ENCODE measurements at regions not wholly inside any gene's neighbourhood (a gene's known extent, or its start where the extent isn't known, plus 50 kb on each side); places are given as distances from the start of the nearest gene placed in this dataset.

- no peaks in the 10 kb centered on the region for H3K36me3 ChIP-seq
- WGBS, 5 donors = 32 to 45% (median 37%) methylated on average over 3 of the region's 3 CpGs
- intact Hi-C loops (cut with DNase I; ENCODE audit: low total_unique reads) = no loop called here
These were observed 669.8 kb upstream of the ANKRD30A start for GRCh38 chr10:36455526-36456133.

DNA sequence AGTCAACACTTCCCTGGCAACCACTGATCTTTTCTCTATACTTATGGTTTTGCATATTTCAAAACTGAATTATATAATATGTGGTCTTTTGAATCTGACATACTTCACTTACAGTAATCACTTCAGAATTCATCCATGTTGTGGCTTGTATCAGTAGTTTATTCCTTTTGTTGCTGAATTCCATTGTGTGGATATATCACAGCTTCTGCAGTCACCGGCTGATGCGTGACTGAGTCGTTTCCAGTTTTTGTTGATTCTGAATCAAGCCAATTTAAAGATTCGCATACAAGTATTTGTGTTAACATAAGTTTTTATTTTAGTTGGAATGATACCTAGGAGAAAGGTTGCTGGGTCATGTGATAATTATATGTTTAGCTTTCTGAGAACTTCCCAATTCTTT is 672.5 kb upstream of the ANKRD30A start:
- TF ChIP-seq POLR2AphosphoS5 (IDR thresholded peaks at IDR 0.05) (no peak), EP300 (IDR thresholded peaks at IDR 0.05) (no peak), POLR2A (IDR thresholded peaks at IDR 0.05) (no peak), CTCF (IDR thresholded peaks at IDR 0.05) (no peak)
- no peaks in the 10 kb centered on the region for H3K27me3 ChIP-seq
- 44 to 79% (median 70%) methylated on average over 4 of the region's 4 CpGs for WGBS, 5 donors
- H3K9me3 ChIP-seq = peaks cover 0 to 2% (median 0%) of the 10 kb centered on the region in 4 donors
- no peak overlapping the region for H3K4me3 ChIP-seq
- peaks cover 9 to 25% (median 14%) of the 10 kb centered on the region in 4 donors for H3K4me1 ChIP-seq
- DNase-seq = no peak
- no peaks in the 10 kb centered on the region for H3K36me3 ChIP-seq
- H3K27ac ChIP-seq = no peak overlapping the region
- intact Hi-C loops (cut with DNase I; ENCODE audit: low total_unique reads) = no loop called here

More at GRCh38 chr10:36455526-36456133, 669.8 kb upstream of the ANKRD30A start:
- H3K27ac ChIP-seq = no peak overlapping the region
- peaks cover 0 to 10% (median 4%) of the 10 kb centered on the region in 4 donors for H3K9me3 ChIP-seq
- TF ChIP-seq EP300 (IDR thresholded peaks at IDR 0.05) (no peak), POLR2AphosphoS5 (IDR thresholded peaks at IDR 0.05) (no peak), POLR2A (IDR thresholded peaks at IDR 0.05) (no peak), CTCF (IDR thresholded peaks at IDR 0.05) (no peak)
- no peak for DNase-seq
- peaks cover 0 to 5% (median under 1%) of the 10 kb centered on the region in 4 donors for H3K4me1 ChIP-seq
- no peaks in the 10 kb centered on the region for H3K27me3 ChIP-seq
- H3K4me3 ChIP-seq = no peak overlapping the region

DNA sequence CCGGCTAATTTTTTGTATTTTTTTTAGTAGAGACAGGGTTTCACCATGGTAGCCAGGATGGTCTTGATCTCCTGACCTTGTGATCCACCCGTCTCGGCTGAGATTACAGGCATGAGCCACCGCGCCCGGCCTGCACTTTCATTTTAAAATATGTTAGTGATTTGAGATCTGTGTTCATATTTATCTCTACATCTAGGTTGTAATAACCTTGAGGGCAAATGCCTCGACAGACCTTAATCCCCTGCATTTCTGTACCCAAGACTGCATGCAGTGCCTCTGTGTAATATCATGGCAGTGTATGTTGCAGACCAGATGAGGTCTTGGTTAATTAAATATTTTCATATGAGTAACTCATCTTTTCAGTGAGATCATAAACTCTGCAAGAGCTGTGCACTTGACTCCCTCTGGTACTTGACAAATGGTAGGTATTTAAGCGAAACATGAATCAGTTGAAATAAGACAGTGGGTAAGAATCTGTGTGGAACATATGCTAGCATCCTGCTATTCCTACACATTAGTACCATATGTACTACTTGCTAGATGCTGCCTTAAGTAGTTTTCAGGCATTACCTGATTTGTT is 673.9 kb upstream of the ANKRD30A start:
- H3K27ac ChIP-seq = no peak overlapping the region
- TF ChIP-seq CTCF (IDR thresholded peaks at IDR 0.05) (no peak), POLR2AphosphoS5 (IDR thresholded peaks at IDR 0.05) (no peak), EP300 (IDR thresholded peaks at IDR 0.05) (no peak), POLR2A (IDR thresholded peaks at IDR 0.05) (no peak)
- no peak for DNase-seq
- peaks cover 9 to 30% (median 14%) of the 10 kb centered on the region in 4 donors for H3K4me1 ChIP-seq
- intact Hi-C loops (cut with DNase I; ENCODE audit: low total_unique reads) = no loop called here
- no peak overlapping the region for H3K4me3 ChIP-seq
- H3K27me3 ChIP-seq = no peaks in the 10 kb centered on the region
- 85 to 97% (median 93%) methylated on average over 8 of the region's 8 CpGs for WGBS, 5 donors
- no peaks in the 10 kb centered on the region for H3K36me3 ChIP-seq
- H3K9me3 ChIP-seq = no peaks in the 10 kb centered on the region

- intact Hi-C loops (cut with DNase I; ENCODE audit: low total_unique reads) = no loop called here
- H3K27me3 ChIP-seq = no peaks in the 10 kb centered on the region
- H3K4me1 ChIP-seq = peaks cover 9 to 25% (median 14%) of the 10 kb centered on the region in 4 donors
- no peaks in the 10 kb centered on the region for H3K36me3 ChIP-seq
- DNase-seq = peak in 1 of 2 donors; percentile 56
- TF ChIP-seq POLR2A (IDR thresholded peaks at IDR 0.05) (no peak), POLR2AphosphoS5 (IDR thresholded peaks at IDR 0.05) (no peak), EP300 (IDR thresholded peaks at IDR 0.05) (no peak), CTCF (IDR thresholded peaks at IDR 0.05) (no peak)
- H3K4me3 ChIP-seq = peak overlapping the region in 1 of 4 donors; percentile 10
- H3K27ac ChIP-seq = peak overlapping the region in 1 of 5 donors; percentile 44
- no peaks in the 10 kb centered on the region for H3K9me3 ChIP-seq
- 51 to 72% (median 57%) methylated on average over 8 of the region's 8 CpGs for WGBS, 5 donors
These were observed 675.0 kb upstream of the ANKRD30A start for GRCh38 chr10:36450380-36450779.
